Natural killer cell treated with Interleukin-12 subunit alpha and Interleukin-12 subunit beta and Interleukin-15 and Interleukin-18, amount 100 ng/mL, for 72 hours (primary cell): ENCODE measurements at regions not wholly inside any gene's neighbourhood (a gene's known extent, or its start where the extent isn't known, plus 50 kb on each side); places are given as distances from the start of the nearest gene placed in this dataset.

ENCODE experiments used
- ATAC-seq, 2 donors: fragments of 150-1000 bp; cut with Tn5 transposase in 1 of 2; sonication (Bioruptor Pico), chemical (Tn5 transposase) in 1 of 2; 2 replicates each; pipeline ENCODE4 v1.10.0; 2021
- DNase-seq: peaks from one replicate; pipeline ENCODE4 v3.0.0; 2022; ENCODE audit warnings: low spot score
- H3K27ac Mint-ChIP-seq, 2 donors: 1 replicate in 1 of 2; 2 replicates in 1 of 2; pipeline ENCODE4 v1.8.0; 2022; ENCODE audit warnings: mixed read lengths in 2 of 2, mild to moderate bottlenecking in 1 of 2, moderate library complexity in 1 of 2
- H3K27me3 Mint-ChIP-seq, 2 donors: 1 replicate in 1 of 2; 2 replicates in 1 of 2; pipeline ENCODE4 v1.8.0; 2022; ENCODE audit warnings: mixed read lengths in 2 of 2
- H3K36me3 Mint-ChIP-seq: one replicate; pipeline ENCODE4 v1.8.0; 2022; ENCODE audit warnings: mixed read lengths
- H3K4me1 Mint-ChIP-seq, 2 donors: 1 replicate in 1 of 2; 2 replicates in 1 of 2; pipeline ENCODE4 v1.8.0; 2022; ENCODE audit warnings: low read depth in 2 of 2, mixed read lengths in 2 of 2, mild to moderate bottlenecking in 1 of 2
- H3K4me3 Mint-ChIP-seq: one replicate; pipeline ENCODE4 v1.8.0; 2022; ENCODE audit warnings: mixed read lengths
- H3K9me3 Mint-ChIP-seq: 2 replicates; pipeline ENCODE4 v1.8.0; 2022; ENCODE audit warnings: mixed read lengths

GRCh38 chr12:22396735-22397134 is 62.2 kb upstream of the ST8SIA1 start:
- H3K27ac Mint-ChIP-seq, result peak overlapping the region; percentile 10 to 44
- peak overlapping the region; percentile 63 for H3K4me3 Mint-ChIP-seq
- no peak for ATAC-seq
- H3K9me3 Mint-ChIP-seq, result no peaks in the 10 kb centered on the region
- H3K27me3 Mint-ChIP-seq, result peaks cover 0 to 8% of the 10 kb centered on the region in 2 donors
- DNase-seq, result no peak
- peaks cover 18 to 26% of the 10 kb centered on the region in 2 donors for H3K4me1 Mint-ChIP-seq
- H3K36me3 Mint-ChIP-seq, result peaks cover 7% of the 10 kb centered on the region

GRCh38 chr12:22396253-22396652 is 61.7 kb upstream of the ST8SIA1 start:
- Mint-ChIP-seq H3K4me1 (peaks cover 18 to 26% of the 10 kb centered on the region in 2 donors), H3K27ac (peak overlapping the region; percentile 10 to 44)
- DNase-seq, result no peak

GRCh38 chr12:22395666-22396065 is 61.2 kb upstream of the ST8SIA1 start:
- H3K27ac Mint-ChIP-seq, result peak overlapping the region; percentile 10 to 44
- no peak overlapping the region for H3K4me3 Mint-ChIP-seq
- H3K4me1 Mint-ChIP-seq, result peaks cover 18 to 26% of the 10 kb centered on the region in 2 donors
- DNase-seq (no peak), ATAC-seq (no peak)
- H3K9me3 Mint-ChIP-seq, result no peaks in the 10 kb centered on the region
- H3K36me3 Mint-ChIP-seq, result no peaks in the 10 kb centered on the region
- no peaks in the 10 kb centered on the region for H3K27me3 Mint-ChIP-seq

More at GRCh38 chr12:22396253-22396652, 61.7 kb upstream of the ST8SIA1 start:
- Mint-ChIP-seq H3K36me3 (peaks cover 3% of the 10 kb centered on the region), H3K27me3 (peaks cover 0 to 4% of the 10 kb centered on the region in 2 donors), H3K9me3 (no peaks in the 10 kb centered on the region), H3K4me3 (peak overlapping the region; percentile 63)
- peak; percentile 43 to 50 for ATAC-seq
